K562 (cell line): ENCODE measurements at regions not wholly inside any gene's neighbourhood (a gene's known extent, or its start where the extent isn't known, plus 50 kb on each side); places are given as distances from the start of the nearest gene placed in this dataset.

ENCODE experiments used
- ATAC-seq: fragments of 200-7000 bp; cut with Tn5 transposase; 3 replicates; pipeline ENCODE4 v1.9.1; 2020; ENCODE audit warnings: moderate library complexity
- BruUV-seq: library from RNA; stranded (reverse); fragments of 400-500 nt; replicated peaks from 2 replicates; lab custom pipeline; 2021; lab: Mats Ljungman, UMichigan
- CTCF ChIA-PET: fragments of 300-600 bp; formaldehyde crosslinking; extraction: SDS; loops from one replicate; lab custom pipeline; 2021; ENCODE audit warnings: low intra/inter-chr PET ratio; lab: Yijun Ruan, JAX
- POLR2A ChIA-PET: fragments of 300-600, 350-650 bp; sonication (Branson Sonifier 250); formaldehyde crosslinking; extraction: SDS; loops from one replicate; lab custom pipeline; 2021; ENCODE audit warnings: antibody characterized with exemption, inconsistent platforms; lab: Yijun Ruan, JAX
- DNase-seq, 4 experiments: peaks; one replicate each; pipeline versions ENCODE4 v3.0.0 to v3.0.0-alpha.2; 2011 to 2018; ENCODE audit warnings: low spot score in 3 of 4, mixed read lengths in 3 of 4; ENCODE audit errors: extremely low read depth in 1 of 4
- FAIRE-seq: peaks from 2 replicates; lab custom pipeline; 2011; peaks lifted over from hg19 to GRCh38; lab: Jason Lieb, UNC
- H2AFZ ChIP-seq: 2 replicates; pipeline ENCODE4 v1.6.0; 2011; ENCODE audit warnings: low read depth, low read length, control low read depth, inconsistent platforms
- H3K27ac ChIP-seq: fragments of 200-600 bp; 3 replicates; pipeline ENCODE4 v1.8.0; 2011; ENCODE audit warnings: low read depth, mild to moderate bottlenecking, control low read depth, inconsistent platforms, low read length, moderate library complexity, mixed read lengths; ENCODE audit errors: extremely low read depth
- H3K27me3 ChIP-seq, 2 experiments: fragments of 300-600 bp in 1 of 2; 2 replicates in 1 of 2; 3 replicates in 1 of 2; pipeline versions ENCODE4 v1.6.0 to v1.8.0; 2011; ENCODE audit warnings: inconsistent platforms in 2 of 2, low read length in 2 of 2, mild to moderate bottlenecking in 1 of 2, mixed read lengths in 1 of 2, moderate library complexity in 1 of 2; ENCODE audit not compliant: control insufficient read depth in 2 of 2, insufficient read depth in 2 of 2
- H3K36me3 ChIP-seq: fragments of 300-600 bp; 3 replicates; pipeline ENCODE4 v1.8.0; 2011; ENCODE audit warnings: mild to moderate bottlenecking, low read length, inconsistent platforms; ENCODE audit not compliant: control insufficient read depth, insufficient read depth
- H3K4me1 ChIP-seq, 2 experiments: fragments of 200-600 bp in 1 of 2; replicated peaks in 1 of 2; 2 replicates in 1 of 2; 3 replicates in 1 of 2; pipeline versions ENCODE4 v1.5.1 to v1.8.0; 2011; ENCODE audit warnings: inconsistent platforms in 2 of 2, low read length in 2 of 2, mild to moderate bottlenecking in 1 of 2, mixed read lengths in 1 of 2, moderate library complexity in 1 of 2; ENCODE audit not compliant: control insufficient read depth in 2 of 2, insufficient read depth in 2 of 2
- H3K4me2 ChIP-seq: 2 replicates; pipeline ENCODE4 v1.6.1; 2011; ENCODE audit warnings: low read length, control low read depth, inconsistent platforms, mixed read lengths; ENCODE audit not compliant: insufficient read depth
- H3K4me3 ChIP-seq: fragments of 200-600 bp; sonication (generic), shearing (Covaris generic); 2 replicates; pipeline ENCODE4 v1.5.1; 2016; ENCODE audit warnings: control low read depth, inconsistent platforms
- H3K79me2 ChIP-seq: fragments of 200-600 bp; 3 replicates; pipeline ENCODE4 v1.8.0; 2011; ENCODE audit warnings: low read length, inconsistent platforms; ENCODE audit not compliant: control insufficient read depth, insufficient read depth
- H3K9ac ChIP-seq, 2 experiments: 2 replicates each; pipeline versions ENCODE4 v1.6.0 to v1.6.1; 2011; ENCODE audit warnings: low read depth in 2 of 2, low read length in 2 of 2, control low read depth in 1 of 2, inconsistent platforms in 1 of 2, mild to moderate bottlenecking in 1 of 2, mixed read lengths in 1 of 2; ENCODE audit not compliant: insufficient read depth in 1 of 2
- H3K9me1 ChIP-seq: one replicate; pipeline ENCODE4 v1.6.0; 2011; ENCODE audit warnings: inconsistent platforms, mild to moderate bottlenecking, low read length, moderate library complexity; ENCODE audit not compliant: control insufficient read depth, insufficient read depth
- H3K9me3 ChIP-seq: replicated peaks from 2 replicates; pipeline ENCODE4 v1.5.1; 2011; ENCODE audit warnings: low read depth, low read length, inconsistent platforms; ENCODE audit not compliant: control insufficient read depth, insufficient read depth
- H4K20me1 ChIP-seq: replicated peaks from 2 replicates; pipeline ENCODE4 v1.6.1; 2011; ENCODE audit warnings: low read length, inconsistent platforms, mixed read lengths; ENCODE audit not compliant: control insufficient read depth, insufficient read depth
- RCOR1 ChIP-seq, 2 experiments: IDR thresholded peaks; 2 replicates each; pipeline ENCODE4 v1.6.1; 2012; ENCODE audit warnings: low read depth in 2 of 2, low read length in 2 of 2, borderline replicate concordance in 1 of 2, improper control_type of control experiment in 1 of 2
- ZFP1 ChIP-seq: fragments of 450-650 bp; formaldehyde crosslinking; IDR thresholded peaks from 2 replicates; pipeline ENCODE4 v1.4.0; 2020; ENCODE audit warnings: mild to moderate bottlenecking, mixed read lengths
- WGBS: fragments of 100-300 bp; shearing (Covaris generic); methylation state at CpG from one replicate; pipeline ENCODE4 v1.1.6; 2016; ENCODE audit warnings: low coverage, mixed read lengths; ENCODE audit not compliant: insufficient coverage; ENCODE audit errors: missing lambda C conversion rate; 5-methylcytosine and 5-hydroxymethylcytosine counted together
- in situ Hi-C: fragments of 300-500 bp; cut with MboI; formaldehyde crosslinking; loops from 4 replicates; pipeline ENCODE4 v1.15.0; 2018; ENCODE audit warnings: inconsistent platforms, mixed read lengths
- intact Hi-C: fragments of 100-400 bp; cut with micrococcal nuclease; formaldehyde crosslinking; loops from 2 replicates; pipeline ENCODE4 v1.14.2; 2022
- TF ChIP-seq, protein P1 (sequence below): sonication (generic); formaldehyde crosslinking; IDR thresholded peaks from 2 replicates; pipeline ENCODE4 v1.5.0; 2020; ENCODE audit warnings: missing genetic modification reagents
- TF ChIP-seq, protein P2 (sequence below): sonication (generic); formaldehyde crosslinking; IDR thresholded peaks from 2 replicates; pipeline ENCODE4 v1.8.1; 2022; ENCODE audit warnings: missing genetic modification reagents
- TF ChIP-seq, protein P3 (sequence below): sonication (generic); formaldehyde crosslinking; IDR thresholded peaks from 2 replicates; pipeline ENCODE4 v1.8.0; 2023; ENCODE audit warnings: mild to moderate bottlenecking, missing genetic modification reagents

DNA sequence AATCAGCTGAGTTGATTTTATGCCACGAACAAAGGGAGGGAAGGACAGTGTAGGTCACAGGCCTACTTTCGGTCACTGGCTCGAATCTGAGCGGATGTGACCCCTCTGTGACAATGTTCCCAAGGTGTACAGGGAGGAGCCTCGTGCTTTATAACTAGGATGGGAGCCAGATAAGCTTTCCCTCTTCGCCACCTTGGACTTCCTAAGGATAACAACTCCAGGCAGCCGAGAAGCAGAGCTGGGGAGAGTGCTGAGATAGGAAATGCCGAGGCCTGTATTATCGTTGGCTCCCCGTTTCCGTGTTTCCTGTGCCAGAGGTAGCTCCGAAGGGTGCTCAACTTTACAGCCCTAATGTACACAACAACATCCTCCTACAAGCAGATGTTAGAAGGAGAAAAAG lies 217.8 kb upstream of the IRX3 start (continued):
- TF ChIP-seq, protein P1, sequence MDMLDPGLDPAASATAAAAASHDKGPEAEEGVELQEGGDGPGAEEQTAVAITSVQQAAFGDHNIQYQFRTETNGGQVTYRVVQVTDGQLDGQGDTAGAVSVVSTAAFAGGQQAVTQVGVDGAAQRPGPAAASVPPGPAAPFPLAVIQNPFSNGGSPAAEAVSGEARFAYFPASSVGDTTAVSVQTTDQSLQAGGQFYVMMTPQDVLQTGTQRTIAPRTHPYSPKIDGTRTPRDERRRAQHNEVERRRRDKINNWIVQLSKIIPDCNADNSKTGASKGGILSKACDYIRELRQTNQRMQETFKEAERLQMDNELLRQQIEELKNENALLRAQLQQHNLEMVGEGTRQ = no peak
- TF ChIP-seq, protein P2, sequence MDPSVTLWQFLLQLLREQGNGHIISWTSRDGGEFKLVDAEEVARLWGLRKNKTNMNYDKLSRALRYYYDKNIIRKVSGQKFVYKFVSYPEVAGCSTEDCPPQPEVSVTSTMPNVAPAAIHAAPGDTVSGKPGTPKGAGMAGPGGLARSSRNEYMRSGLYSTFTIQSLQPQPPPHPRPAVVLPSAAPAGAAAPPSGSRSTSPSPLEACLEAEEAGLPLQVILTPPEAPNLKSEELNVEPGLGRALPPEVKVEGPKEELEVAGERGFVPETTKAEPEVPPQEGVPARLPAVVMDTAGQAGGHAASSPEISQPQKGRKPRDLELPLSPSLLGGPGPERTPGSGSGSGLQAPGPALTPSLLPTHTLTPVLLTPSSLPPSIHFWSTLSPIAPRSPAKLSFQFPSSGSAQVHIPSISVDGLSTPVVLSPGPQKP (CRISPR knock-in tag) = no peak
- TF ChIP-seq, all 486 proteins: peak for 0

DNA sequence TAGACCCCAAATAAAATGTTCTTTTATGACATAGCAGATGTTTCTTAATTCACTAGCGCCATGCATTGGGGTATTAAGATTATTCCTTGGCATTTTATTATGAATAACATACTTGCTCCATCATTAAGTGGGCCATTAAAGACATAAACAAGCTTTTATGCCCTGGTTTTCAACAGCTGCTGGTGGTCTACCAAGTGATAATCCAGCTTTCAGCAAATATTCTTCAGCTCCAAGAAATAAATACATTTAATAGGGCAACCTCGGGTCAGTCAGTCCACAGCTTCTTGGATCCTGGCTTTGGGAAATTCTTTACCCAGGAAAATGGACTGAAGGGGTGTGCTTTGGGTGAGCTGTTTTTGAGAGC lies 217.3 kb upstream of the IRX3 start:
- Histone ChIP-seq H4K20me1 (no peaks in the 10 kb centered on the region), H3K9me1 (no peaks in the 10 kb centered on the region), H3K9me3 (no peaks in the 10 kb centered on the region), H3K4me3 (no peak overlapping the region), H3K4me1 (no peaks in the 10 kb centered on the region), H3K9ac (no peak overlapping the region), H3K36me3 (no peaks in the 10 kb centered on the region), H3K79me2 (no peaks in the 10 kb centered on the region), H2AFZ (no peak overlapping the region), H3K27ac (no peak overlapping the region), H3K4me2 (no peak overlapping the region), H3K27me3 (peaks cover 4 to 30% of the 10 kb centered on the region in 2 experiments; a peak in 4 of 5 replicates)
- intact Hi-C loops = no loop called here
- ChIA-PET CTCF (no interaction called here), POLR2A (interaction anchor here (0.8 kb wide), 1 partner anchor 21 kb away, joined by 3 read pairs; no protein-coding TSS in a partner anchor)
- no peak for DNase-seq
- FAIRE-seq = no peak
- BruUV-seq = no TSS peak
- no peak for TF ChIP-seq ZFP1 (CRISPR knock-in tag)
- no peak for TF ChIP-seq RCOR1 (IDR thresholded peaks at IDR 0.05; ENCODE audit: borderline replicate concordance in 1 of 2, low read depth in 2 of 2, low read length in 2 of 2)
- TF ChIP-seq, protein P3, sequence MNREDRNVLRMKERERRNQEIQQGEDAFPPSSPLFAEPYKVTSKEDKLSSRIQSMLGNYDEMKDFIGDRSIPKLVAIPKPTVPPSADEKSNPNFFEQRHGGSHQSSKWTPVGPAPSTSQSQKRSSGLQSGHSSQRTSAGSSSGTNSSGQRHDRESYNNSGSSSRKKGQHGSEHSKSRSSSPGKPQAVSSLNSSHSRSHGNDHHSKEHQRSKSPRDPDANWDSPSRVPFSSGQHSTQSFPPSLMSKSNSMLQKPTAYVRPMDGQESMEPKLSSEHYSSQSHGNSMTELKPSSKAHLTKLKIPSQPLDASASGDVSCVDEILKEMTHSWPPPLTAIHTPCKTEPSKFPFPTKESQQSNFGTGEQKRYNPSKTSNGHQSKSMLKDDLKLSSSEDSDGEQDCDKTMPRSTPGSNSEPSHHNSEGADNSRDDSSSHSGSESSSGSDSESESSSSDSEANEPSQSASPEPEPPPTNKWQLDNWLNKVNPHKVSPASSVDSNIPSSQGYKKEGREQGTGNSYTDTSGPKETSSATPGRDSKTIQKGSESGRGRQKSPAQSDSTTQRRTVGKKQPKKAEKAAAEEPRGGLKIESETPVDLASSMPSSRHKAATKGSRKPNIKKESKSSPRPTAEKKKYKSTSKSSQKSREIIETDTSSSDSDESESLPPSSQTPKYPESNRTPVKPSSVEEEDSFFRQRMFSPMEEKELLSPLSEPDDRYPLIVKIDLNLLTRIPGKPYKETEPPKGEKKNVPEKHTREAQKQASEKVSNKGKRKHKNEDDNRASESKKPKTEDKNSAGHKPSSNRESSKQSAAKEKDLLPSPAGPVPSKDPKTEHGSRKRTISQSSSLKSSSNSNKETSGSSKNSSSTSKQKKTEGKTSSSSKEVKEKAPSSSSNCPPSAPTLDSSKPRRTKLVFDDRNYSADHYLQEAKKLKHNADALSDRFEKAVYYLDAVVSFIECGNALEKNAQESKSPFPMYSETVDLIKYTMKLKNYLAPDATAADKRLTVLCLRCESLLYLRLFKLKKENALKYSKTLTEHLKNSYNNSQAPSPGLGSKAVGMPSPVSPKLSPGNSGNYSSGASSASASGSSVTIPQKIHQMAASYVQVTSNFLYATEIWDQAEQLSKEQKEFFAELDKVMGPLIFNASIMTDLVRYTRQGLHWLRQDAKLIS (CRISPR knock-in tag) = no peak
- in situ Hi-C loops = no loop called here
- 0% methylated on average over 2 of the region's 2 CpGs for WGBS
- no peak for ATAC-seq
